ENCODE measurements at regions not wholly inside any gene's neighbourhood (a gene's known extent, or its start where the extent isn't known, plus 50 kb on each side); places are given as distances from the start of the nearest gene placed in this dataset.

GRCh38 chr5:109982966-109983534 lies 293.3 kb downstream of the MAN2A1 start:
- TF ChIP-seq FOXA1 (IDR thresholded peaks at IDR 0.05) (no peak), ELF4 (IDR thresholded peaks at IDR 0.05) (no peak), FOXK2 (IDR thresholded peaks at IDR 0.05) (no peak), FOXM1 (IDR thresholded peaks at IDR 0.05; ENCODE audit: borderline replicate concordance) (no peak), TARDBP (IDR thresholded peaks at IDR 0.05) (no peak), BHLHE40 (IDR thresholded peaks at IDR 0.05; ENCODE audit: borderline replicate concordance) (no peak), L3MBTL2 (conservative IDR thresholded peaks at IDR 0.05) (no peak), SP1 (IDR thresholded peaks at IDR 0.05) (no peak), ZNF384 (IDR thresholded peaks at IDR 0.05) (no peak)

Measured in HEK293T (cell line).